Keratinocyte (primary cell): ENCODE measurements at regions not wholly inside any gene's neighbourhood (a gene's known extent, or its start where the extent isn't known, plus 50 kb on each side); places are given as distances from the start of the nearest gene placed in this dataset.

Experiments
- CTCF ChIP-seq, 3 experiments: IDR thresholded peaks in 1 of 3; conservative IDR thresholded peaks in 1 of 3; optimal IDR thresholded peaks in 1 of 3; 2 replicates in 2 of 3; 3 replicates in 1 of 3; pipeline versions ENCODE3 to v1.5.1; 2011; ENCODE audit warnings: low read length in 3 of 3, mild to moderate bottlenecking in 3 of 3, moderate library complexity in 2 of 3, control low read depth in 1 of 3, inconsistent platforms in 1 of 3; ENCODE audit not compliant: insufficient read depth in 2 of 3; ENCODE audit errors: extremely low read depth in 1 of 3
- EZH2 ChIP-seq: IDR thresholded peaks from one replicate; pipeline ENCODE4 v1.6.1; 2012; ENCODE audit warnings: inconsistent platforms, mild to moderate bottlenecking, low read length, moderate library complexity

GRCh38 chr11:91538065-91538464 lies 686.6 kb upstream of the FAT3 start:
- TF ChIP-seq CTCF (optimal IDR thresholded peaks at IDR 0.05 in 1 of 3, IDR thresholded peaks at IDR 0.05 in 1 of 3, conservative IDR thresholded peaks at IDR 0.05 in 1 of 3; ENCODE audit: extremely low read depth in 1 of 3, insufficient read depth in 2 of 3, low read length in 3 of 3) (no peak), EZH2 (no peak)
